Keratinocyte (primary cell): ENCODE measurements at regions not wholly inside any gene's neighbourhood (a gene's known extent, or its start where the extent isn't known, plus 50 kb on each side); places are given as distances from the start of the nearest gene placed in this dataset.

Experiments
- DNase-seq: peaks from one replicate; pipeline ENCODE4 v3.0.0-alpha.2; 2011; ENCODE audit warnings: low read depth, missing footprints, low spot score
- FAIRE-seq: peaks from 2 replicates; lab custom pipeline; 2011; peaks lifted over from hg19 to GRCh38; lab: Jason Lieb, UNC
- H2AFZ ChIP-seq: 2 replicates; pipeline ENCODE4 v1.6.0; 2012; ENCODE audit warnings: low read length, control low read depth, inconsistent platforms; ENCODE audit not compliant: control insufficient read depth
- H3K27ac ChIP-seq: 2 replicates; pipeline ENCODE4 v1.5.1; 2011; ENCODE audit warnings: low read length; ENCODE audit not compliant: control insufficient read depth, insufficient read depth
- H3K27me3 ChIP-seq: 3 replicates; pipeline ENCODE4 v1.6.0; 2011; ENCODE audit warnings: low read length; ENCODE audit not compliant: control insufficient read depth, insufficient read depth; ENCODE audit errors: extremely low read depth
- H3K36me3 ChIP-seq, 2 experiments: 2 replicates in 1 of 2; 3 replicates in 1 of 2; pipeline ENCODE4 v1.5.1; 2011; ENCODE audit warnings: low read length in 2 of 2, mild to moderate bottlenecking in 1 of 2; ENCODE audit not compliant: control insufficient read depth in 2 of 2, insufficient read depth in 2 of 2; ENCODE audit errors: extremely low read depth in 1 of 2
- H3K4me1 ChIP-seq: 3 replicates; pipeline ENCODE4 v1.5.1; 2011; ENCODE audit warnings: low read length; ENCODE audit not compliant: control insufficient read depth, insufficient read depth; ENCODE audit errors: extremely low read depth
- H3K4me2 ChIP-seq: 3 replicates; pipeline ENCODE4 v1.6.0; 2011; ENCODE audit warnings: low read depth, low read length; ENCODE audit not compliant: control insufficient read depth, insufficient read depth; ENCODE audit errors: extremely low read depth
- H3K4me3 ChIP-seq, 3 experiments: fragments of 200-600 bp in 1 of 3; sonication (generic) in 1 of 3; 2 replicates in 2 of 3; 3 replicates in 1 of 3; pipeline ENCODE4 v1.5.1; 2011 to 2016; ENCODE audit warnings: low read length in 3 of 3, mild to moderate bottlenecking in 3 of 3, control low read depth in 2 of 3, inconsistent platforms in 1 of 3, low read depth in 1 of 3, mixed read lengths in 1 of 3, mixed run types in 1 of 3, moderate library complexity in 1 of 3; ENCODE audit not compliant: control insufficient read depth in 2 of 3, insufficient read depth in 2 of 3; ENCODE audit errors: extremely low read depth in 1 of 3
- H3K79me2 ChIP-seq: 2 replicates; pipeline ENCODE4 v1.6.0; 2012; ENCODE audit warnings: low read length; ENCODE audit not compliant: control insufficient read depth, insufficient read depth
- H3K9ac ChIP-seq: 3 replicates; pipeline ENCODE4 v1.6.0; 2011; ENCODE audit warnings: low read length; ENCODE audit not compliant: control insufficient read depth, insufficient read depth; ENCODE audit errors: extremely low read depth
- H3K9me1 ChIP-seq: 3 replicates; pipeline ENCODE4 v1.6.0; 2011; ENCODE audit warnings: low read length; ENCODE audit not compliant: control insufficient read depth, insufficient read depth; ENCODE audit errors: extremely low read depth
- H3K9me3 ChIP-seq: 2 replicates; pipeline ENCODE4 v1.5.1; 2012; ENCODE audit warnings: low read depth, low read length; ENCODE audit not compliant: control insufficient read depth
- H4K20me1 ChIP-seq: 3 replicates; pipeline ENCODE4 v1.6.0; 2011; ENCODE audit warnings: low read length; ENCODE audit not compliant: control insufficient read depth, insufficient read depth; ENCODE audit errors: extremely low read depth
- CTCF ChIP-seq, 3 experiments: IDR thresholded peaks in 1 of 3; conservative IDR thresholded peaks in 1 of 3; optimal IDR thresholded peaks in 1 of 3; 2 replicates in 2 of 3; 3 replicates in 1 of 3; pipeline versions ENCODE3 to v1.5.1; 2011; ENCODE audit warnings: low read length in 3 of 3, mild to moderate bottlenecking in 3 of 3, moderate library complexity in 2 of 3, control low read depth in 1 of 3, inconsistent platforms in 1 of 3; ENCODE audit not compliant: insufficient read depth in 2 of 3; ENCODE audit errors: extremely low read depth in 1 of 3
- EZH2 ChIP-seq: IDR thresholded peaks from one replicate; pipeline ENCODE4 v1.6.1; 2012; ENCODE audit warnings: inconsistent platforms, mild to moderate bottlenecking, low read length, moderate library complexity
- dilution Hi-C: fragments of 300-500 bp; cut with MboI; formaldehyde crosslinking; loops from one replicate; pipeline ENCODE4 v1.7.0; 2020; ENCODE audit warnings: low sequenced_read_pairs; ENCODE audit not compliant: extremely low pct_ligation_motif_present

- H3K4me3 ChIP-seq, result no peak overlapping the region
- H2AFZ ChIP-seq, result no peak overlapping the region
- no peaks in the 10 kb centered on the region for H3K27me3 ChIP-seq
- H3K4me2 ChIP-seq, result no peak overlapping the region
- no peaks in the 10 kb centered on the region for H3K4me1 ChIP-seq
- dilution Hi-C loops, result no loop called here
- no peak overlapping the region for H3K27ac ChIP-seq
- H3K36me3 ChIP-seq, result no peaks in the 10 kb centered on the region
- DNase-seq (no peak), FAIRE-seq (no peak)
- no peaks in the 10 kb centered on the region for H3K79me2 ChIP-seq
- no peak overlapping the region for H3K9ac ChIP-seq
- no peak for TF ChIP-seq EZH2
- TF ChIP-seq CTCF (optimal IDR thresholded peaks at IDR 0.05 in 1 of 3, IDR thresholded peaks at IDR 0.05 in 1 of 3, conservative IDR thresholded peaks at IDR 0.05 in 1 of 3; ENCODE audit: extremely low read depth in 1 of 3, insufficient read depth in 2 of 3, low read length in 3 of 3), result no peak
- no peaks in the 10 kb centered on the region for H3K9me3 ChIP-seq
- H3K9me1 ChIP-seq, result no peaks in the 10 kb centered on the region
- H4K20me1 ChIP-seq, result no peaks in the 10 kb centered on the region
These were observed 82.5 kb upstream of the NR5A2 start for GRCh38 chr1:199944986-199945385.

GRCh38 chr1:199945591-199945990 is 81.9 kb upstream of the NR5A2 start:
- dilution Hi-C loops, result no loop called here

More at GRCh38 chr1:199945591-199945990, 81.9 kb upstream of the NR5A2 start:
- no peak for DNase-seq
- Histone ChIP-seq H3K79me2 (no peaks in the 10 kb centered on the region), H2AFZ (no peak overlapping the region), H3K9ac (no peak overlapping the region), H3K9me1 (no peaks in the 10 kb centered on the region), H4K20me1 (no peaks in the 10 kb centered on the region), H3K4me1 (no peaks in the 10 kb centered on the region), H3K27ac (no peak overlapping the region), H3K36me3 (no peaks in the 10 kb centered on the region), H3K27me3 (no peaks in the 10 kb centered on the region), H3K9me3 (no peaks in the 10 kb centered on the region), H3K4me2 (no peak overlapping the region), H3K4me3 (no peak overlapping the region)
- TF ChIP-seq EZH2, result no peak
- no peak for TF ChIP-seq CTCF (optimal IDR thresholded peaks at IDR 0.05 in 1 of 3, IDR thresholded peaks at IDR 0.05 in 1 of 3, conservative IDR thresholded peaks at IDR 0.05 in 1 of 3; ENCODE audit: extremely low read depth in 1 of 3, insufficient read depth in 2 of 3, low read length in 3 of 3)
- FAIRE-seq, result no peak
